Osteocyte (in vitro differentiated cells): ENCODE measurements at regions not wholly inside any gene's neighbourhood (a gene's known extent, or its start where the extent isn't known, plus 50 kb on each side); places are given as distances from the start of the nearest gene placed in this dataset.

ENCODE experiments used
- DNase-seq: peaks from one replicate; pipeline ENCODE4 v3.0.0; 2021; ENCODE audit warnings: mixed read lengths; ENCODE audit not compliant: unreplicated experiment; ENCODE audit errors: extremely low spot score
- H3K27ac Mint-ChIP-seq: one replicate; pipeline ENCODE4 v1.8.0; 2021; ENCODE audit warnings: mild to moderate bottlenecking, mixed read lengths; ENCODE audit not compliant: unreplicated experiment
- H3K27me3 Mint-ChIP-seq: one replicate; pipeline ENCODE4 v1.8.0; 2021; ENCODE audit warnings: mixed read lengths; ENCODE audit not compliant: unreplicated experiment
- H3K36me3 Mint-ChIP-seq: one replicate; pipeline ENCODE4 v1.8.0; 2021; ENCODE audit warnings: mixed read lengths; ENCODE audit not compliant: unreplicated experiment
- H3K4me1 Mint-ChIP-seq: one replicate; pipeline ENCODE4 v1.8.0; 2021; ENCODE audit warnings: mixed read lengths; ENCODE audit not compliant: unreplicated experiment
- H3K4me3 Mint-ChIP-seq: one replicate; pipeline ENCODE4 v1.8.0; 2021; ENCODE audit warnings: mild to moderate bottlenecking, moderate library complexity, mixed read lengths; ENCODE audit not compliant: unreplicated experiment
- H3K9me3 Mint-ChIP-seq: one replicate; pipeline ENCODE4 v1.8.0; 2021; ENCODE audit warnings: mixed read lengths; ENCODE audit not compliant: unreplicated experiment
- CTCF ChIP-seq: fragments of 200-600 bp; sonication (generic); IDR thresholded peaks from 2 replicates; pipeline ENCODE4 v1.5.0; 2021; ENCODE audit warnings: antibody characterized with exemption, mild to moderate bottlenecking, moderate library complexity

DNA sequence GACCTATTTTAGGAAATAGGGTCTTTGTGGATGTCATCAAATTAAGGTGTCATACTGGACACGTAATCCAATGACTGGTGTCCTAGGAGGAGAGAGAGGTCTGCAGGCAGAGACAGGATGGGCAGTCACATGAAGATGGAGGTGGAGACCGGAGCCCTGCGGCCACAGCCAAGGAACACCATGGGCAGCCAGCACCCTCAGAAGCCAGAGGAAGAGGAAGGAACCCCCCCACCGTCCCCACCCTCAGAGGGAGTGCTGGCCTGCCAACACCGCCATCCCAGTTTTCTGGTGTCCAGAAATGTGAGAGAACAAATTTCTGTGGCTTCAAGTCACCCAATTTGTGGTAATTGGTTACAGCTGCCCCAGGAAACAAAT is 88.3 kb downstream of the NSUN2 start:
- Mint-ChIP-seq H3K27me3 (no peaks in the 10 kb centered on the region), H3K27ac (no peak overlapping the region)

More for the DNA sequence above, 88.3 kb downstream of the NSUN2 start:
- DNase-seq = peak; percentile 67
- Mint-ChIP-seq H3K36me3 (no peaks in the 10 kb centered on the region), H3K4me1 (no peaks in the 10 kb centered on the region), H3K4me3 (no peak overlapping the region), H3K9me3 (no peaks in the 10 kb centered on the region)
- TF ChIP-seq CTCF = no peak
